Hepatocyte (in vitro differentiated cells): ENCODE measurements at regions not wholly inside any gene's neighbourhood (a gene's known extent, or its start where the extent isn't known, plus 50 kb on each side); places are given as distances from the start of the nearest gene placed in this dataset.

ENCODE experiments used
- DNase-seq: peaks from one replicate; pipeline ENCODE4 v3.0.0-alpha.2; 2016; ENCODE audit warnings: low spot score
- H2AFZ ChIP-seq: fragments of 200-600 bp; sonication (generic); 2 replicates; pipeline ENCODE4 v1.6.0; 2016; ENCODE audit warnings: antibody characterized with exemption, mild to moderate bottlenecking
- H3K27ac ChIP-seq: fragments of 200-600 bp; sonication (generic); 2 replicates; pipeline ENCODE4 v1.5.1; 2016; ENCODE audit warnings: mild to moderate bottlenecking
- H3K27me3 ChIP-seq: fragments of 200-600 bp; sonication (generic); 2 replicates; pipeline ENCODE4 v1.6.1; 2016
- H3K36me3 ChIP-seq: fragments of 200-600 bp; sonication (generic); replicated peaks from 2 replicates; pipeline ENCODE4 v1.5.1; 2016; ENCODE audit warnings: low read depth; ENCODE audit not compliant: insufficient read depth
- H3K4me1 ChIP-seq: fragments of 200-600 bp; sonication (generic); 2 replicates; pipeline ENCODE4 v1.5.1; 2016; ENCODE audit warnings: mild to moderate bottlenecking, moderate library complexity; ENCODE audit not compliant: insufficient read depth
- H3K4me2 ChIP-seq: fragments of 200-600 bp; sonication (generic); 2 replicates; pipeline ENCODE4 v1.6.0; 2016
- H3K4me3 ChIP-seq: fragments of 200-600 bp; sonication (generic); 2 replicates; pipeline ENCODE4 v1.5.1; 2016; ENCODE audit warnings: mild to moderate bottlenecking
- H3K79me2 ChIP-seq: fragments of 200-600 bp; sonication (generic); 2 replicates; pipeline ENCODE4 v1.6.0; 2017; ENCODE audit warnings: mild to moderate bottlenecking
- H3K9me2 ChIP-seq: fragments of 200-600 bp; sonication (generic); replicated peaks from 2 replicates; pipeline ENCODE4 v1.6.0; 2017; ENCODE audit warnings: mild to moderate bottlenecking; ENCODE audit not compliant: insufficient read depth
- H3K9me3 ChIP-seq: fragments of 200-600 bp; sonication (generic); 2 replicates; pipeline ENCODE4 v1.5.1; 2016; ENCODE audit warnings: low read depth, mild to moderate bottlenecking
- H4K20me1 ChIP-seq: fragments of 200-600 bp; sonication (generic); 2 replicates; pipeline ENCODE4 v1.6.0; 2016; ENCODE audit warnings: mild to moderate bottlenecking; ENCODE audit not compliant: insufficient read depth, poor library complexity, severe bottlenecking
- EZH2 ChIP-seq: fragments of 200-600 bp; sonication (generic); IDR thresholded peaks from 2 replicates; pipeline ENCODE4 v1.6.1; 2016; ENCODE audit warnings: antibody characterized with exemption, mild to moderate bottlenecking, borderline replicate concordance
- EZH2phosphoT487 ChIP-seq: fragments of 200-600 bp; sonication (generic); IDR thresholded peaks from one replicate; pipeline ENCODE4 v1.6.1; 2018; ENCODE audit warnings: antibody characterized with exemption, mild to moderate bottlenecking, low read depth, moderate library complexity; ENCODE audit not compliant: unreplicated experiment, severe bottlenecking
- WGBS: methylation state at CpG from one replicate; pipeline ENCODE4 v1.1.6; 2016; ENCODE audit warnings: low lambda C conversion rate; ENCODE audit errors: missing lambda C conversion rate; 5-methylcytosine and 5-hydroxymethylcytosine counted together
- TF ChIP-seq, protein P1 (sequence below): fragments of 200-600 bp; sonication (generic); IDR thresholded peaks from 2 replicates; pipeline ENCODE4 v1.5.1; 2016; ENCODE audit warnings: antibody characterized with exemption, mild to moderate bottlenecking; ENCODE audit not compliant: poor library complexity

GRCh38 chr3:117306299-117306698, 596.7 kb downstream of the TUSC7 start:
- no peak for DNase-seq
- Histone ChIP-seq H3K79me2 (no peaks in the 10 kb centered on the region), H3K4me3 (no peak overlapping the region), H3K27me3 (no peaks in the 10 kb centered on the region), H3K4me2 (no peak overlapping the region), H3K9me2 (no peaks in the 10 kb centered on the region), H3K27ac (no peak overlapping the region), H2AFZ (no peak overlapping the region), H3K4me1 (no peaks in the 10 kb centered on the region), H3K9me3 (no peaks in the 10 kb centered on the region), H3K36me3 (no peaks in the 10 kb centered on the region), H4K20me1 (no peaks in the 10 kb centered on the region)
- WGBS = 95% methylated on average over 1 of the region's 1 CpG
- TF ChIP-seq EZH2phosphoT487 = no peak
- TF ChIP-seq, protein P1, sequence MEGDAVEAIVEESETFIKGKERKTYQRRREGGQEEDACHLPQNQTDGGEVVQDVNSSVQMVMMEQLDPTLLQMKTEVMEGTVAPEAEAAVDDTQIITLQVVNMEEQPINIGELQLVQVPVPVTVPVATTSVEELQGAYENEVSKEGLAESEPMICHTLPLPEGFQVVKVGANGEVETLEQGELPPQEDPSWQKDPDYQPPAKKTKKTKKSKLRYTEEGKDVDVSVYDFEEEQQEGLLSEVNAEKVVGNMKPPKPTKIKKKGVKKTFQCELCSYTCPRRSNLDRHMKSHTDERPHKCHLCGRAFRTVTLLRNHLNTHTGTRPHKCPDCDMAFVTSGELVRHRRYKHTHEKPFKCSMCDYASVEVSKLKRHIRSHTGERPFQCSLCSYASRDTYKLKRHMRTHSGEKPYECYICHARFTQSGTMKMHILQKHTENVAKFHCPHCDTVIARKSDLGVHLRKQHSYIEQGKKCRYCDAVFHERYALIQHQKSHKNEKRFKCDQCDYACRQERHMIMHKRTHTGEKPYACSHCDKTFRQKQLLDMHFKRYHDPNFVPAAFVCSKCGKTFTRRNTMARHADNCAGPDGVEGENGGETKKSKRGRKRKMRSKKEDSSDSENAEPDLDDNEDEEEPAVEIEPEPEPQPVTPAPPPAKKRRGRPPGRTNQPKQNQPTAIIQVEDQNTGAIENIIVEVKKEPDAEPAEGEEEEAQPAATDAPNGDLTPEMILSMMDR = no peak

DNA sequence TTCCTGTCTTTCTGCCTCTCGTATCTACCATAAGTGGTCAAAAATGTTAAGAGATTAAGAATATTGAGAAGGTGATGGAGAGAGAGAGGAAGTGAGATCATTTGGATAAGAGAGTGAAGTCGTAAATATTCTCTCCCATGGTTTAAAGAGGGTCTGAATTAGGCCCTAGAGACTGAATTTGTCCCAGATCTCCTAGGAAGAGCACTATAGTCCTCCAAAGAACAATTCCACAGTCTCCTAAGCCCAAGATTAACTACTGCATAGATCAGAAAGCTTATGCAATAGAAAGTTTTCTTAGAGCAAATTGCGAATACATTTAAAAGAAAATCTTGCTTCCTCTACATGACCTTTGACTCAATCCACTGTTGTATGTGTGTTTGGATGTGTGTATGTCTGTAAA, 598.8 kb downstream of the TUSC7 start:
- WGBS = 86% methylated on average over 3 of the region's 3 CpGs
- H4K20me1 ChIP-seq = no peaks in the 10 kb centered on the region
- TF ChIP-seq EZH2phosphoT487 (no peak), EZH2 (no peak)
- TF ChIP-seq, protein P1 = no peak

DNA sequence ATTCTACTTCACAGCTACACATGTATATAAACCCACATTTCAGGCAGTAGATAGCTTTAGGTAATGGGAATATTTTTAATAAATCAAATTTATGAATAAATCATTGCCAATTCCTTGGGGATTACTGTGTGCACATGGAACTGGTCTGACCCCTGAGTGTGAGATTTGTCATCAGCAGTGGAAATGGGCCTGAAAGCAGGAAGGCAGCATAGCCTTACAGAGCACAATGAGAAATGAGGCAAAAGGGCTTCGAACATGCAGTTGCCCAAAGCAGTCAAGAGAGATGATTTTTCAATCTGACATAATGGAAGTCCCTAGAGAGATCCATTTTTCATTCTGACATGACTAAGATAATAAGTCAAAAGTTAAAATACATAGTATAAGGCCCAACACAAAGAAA, 599.2 kb downstream of the TUSC7 start:
- H3K79me2 ChIP-seq = no peaks in the 10 kb centered on the region

More for the DNA sequence above, 598.8 kb downstream of the TUSC7 start:
- Histone ChIP-seq H3K36me3 (no peaks in the 10 kb centered on the region), H3K9me3 (no peaks in the 10 kb centered on the region), H3K27ac (no peak overlapping the region), H3K4me1 (no peaks in the 10 kb centered on the region), H3K4me3 (no peak overlapping the region), H3K9me2 (no peaks in the 10 kb centered on the region), H3K27me3 (no peaks in the 10 kb centered on the region), H3K79me2 (no peaks in the 10 kb centered on the region), H3K4me2 (no peak overlapping the region), H2AFZ (no peak overlapping the region)
- no peak for DNase-seq

More for the DNA sequence above, 599.2 kb downstream of the TUSC7 start:
- 100% methylated on average over 1 of the region's 1 CpG for WGBS
- Histone ChIP-seq H3K36me3 (no peaks in the 10 kb centered on the region), H4K20me1 (no peaks in the 10 kb centered on the region), H3K9me2 (no peaks in the 10 kb centered on the region), H3K4me2 (no peak overlapping the region), H3K27me3 (no peaks in the 10 kb centered on the region), H3K4me1 (no peaks in the 10 kb centered on the region), H3K27ac (no peak overlapping the region), H3K4me3 (no peak overlapping the region), H2AFZ (no peak overlapping the region), H3K9me3 (no peaks in the 10 kb centered on the region)
- DNase-seq = no peak
- TF ChIP-seq EZH2phosphoT487 (no peak), EZH2 (no peak)
- TF ChIP-seq, protein P1 = no peak
